ENCODE measurements at regions not wholly inside any gene's neighbourhood (a gene's known extent, or its start where the extent isn't known, plus 50 kb on each side); places are given as distances from the start of the nearest gene placed in this dataset.

DNA sequence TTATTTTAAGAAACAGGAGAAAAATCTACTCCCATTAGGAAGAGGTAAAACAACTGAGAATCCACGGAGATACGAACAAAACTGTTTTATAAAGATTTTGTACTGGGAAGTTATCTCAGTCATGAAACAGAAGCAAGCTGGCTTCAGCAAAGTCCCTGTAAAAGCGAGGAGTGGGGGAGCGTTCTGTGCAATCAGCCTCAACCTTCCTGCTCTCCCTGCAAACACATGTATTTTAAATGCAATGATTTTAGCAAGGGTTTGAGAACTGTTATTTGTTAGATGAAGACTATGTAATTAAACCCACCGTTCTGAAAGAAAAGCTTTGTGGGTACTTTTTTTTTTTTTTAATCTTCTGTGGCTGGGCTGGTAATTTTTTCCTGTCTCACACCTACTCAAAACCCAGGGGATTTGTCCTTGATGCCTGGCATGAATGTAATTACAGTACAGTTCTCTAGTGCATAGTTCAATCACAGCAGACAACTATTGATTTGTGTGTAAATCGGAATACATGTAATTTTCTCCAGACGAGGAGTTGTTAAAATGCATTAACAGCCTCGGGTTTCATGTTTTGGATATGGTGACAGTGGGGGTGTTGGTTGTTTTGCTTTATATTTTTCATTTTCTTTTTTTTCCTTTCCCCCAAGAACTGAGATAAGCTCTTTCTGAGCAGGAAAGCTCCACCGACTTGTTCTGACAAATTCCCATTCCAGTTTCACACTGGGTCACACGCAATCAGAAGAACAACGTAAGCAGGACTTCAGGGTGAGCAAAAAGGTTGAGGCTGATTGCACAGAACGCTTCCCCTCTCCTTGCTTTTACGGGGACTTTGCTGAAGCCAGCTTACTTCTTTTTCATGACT is 153.6 kb downstream of the PHLDA1 start:
- TF ChIP-seq GATA2 (IDR thresholded peaks at IDR 0.05; ENCODE audit: low read depth, low read length) (no peak), GATA3 (IDR thresholded peaks at IDR 0.05; ENCODE audit: low read depth, low read length) (no peak)

Data from SH-SY5Y (cell line).